Nephron (organoid): ENCODE measurements at regions not wholly inside any gene's neighbourhood (a gene's known extent, or its start where the extent isn't known, plus 50 kb on each side); places are given as distances from the start of the nearest gene placed in this dataset.

ENCODE experiments used
- H3K27ac Mint-ChIP-seq, 3 experiments: 2 replicates each; pipeline ENCODE4 v1.8.0; 2020; ENCODE audit warnings: mixed read lengths in 3 of 3, mild to moderate bottlenecking in 2 of 3, moderate library complexity in 1 of 3
- H3K27me3 Mint-ChIP-seq: 2 replicates; pipeline ENCODE4 v1.8.0; 2021; ENCODE audit warnings: low read depth, mild to moderate bottlenecking, moderate library complexity, mixed read lengths
- H3K36me3 Mint-ChIP-seq: 2 replicates; pipeline ENCODE4 v1.8.0; 2020; ENCODE audit warnings: low read depth, mixed read lengths
- H3K4me1 Mint-ChIP-seq: 2 replicates; pipeline ENCODE4 v1.8.0; 2020; ENCODE audit warnings: mixed read lengths
- H3K4me3 Mint-ChIP-seq, 3 experiments: 2 replicates each; pipeline ENCODE4 v1.8.0; 2020; ENCODE audit warnings: mild to moderate bottlenecking in 3 of 3, mixed read lengths in 3 of 3, moderate library complexity in 2 of 3
- H3K9me3 Mint-ChIP-seq: 2 replicates; pipeline ENCODE4 v1.8.0; 2020; ENCODE audit warnings: mixed read lengths
- TF ChIP-seq, protein P1 (sequence below), 3 experiments: fragments of 200-600 bp; sonication (generic); IDR thresholded peaks; one replicate each; pipeline ENCODE4 v1.5.0; 2021; ENCODE audit warnings: antibody characterized with exemption in 3 of 3; ENCODE audit not compliant: unreplicated experiment in 3 of 3

DNA sequence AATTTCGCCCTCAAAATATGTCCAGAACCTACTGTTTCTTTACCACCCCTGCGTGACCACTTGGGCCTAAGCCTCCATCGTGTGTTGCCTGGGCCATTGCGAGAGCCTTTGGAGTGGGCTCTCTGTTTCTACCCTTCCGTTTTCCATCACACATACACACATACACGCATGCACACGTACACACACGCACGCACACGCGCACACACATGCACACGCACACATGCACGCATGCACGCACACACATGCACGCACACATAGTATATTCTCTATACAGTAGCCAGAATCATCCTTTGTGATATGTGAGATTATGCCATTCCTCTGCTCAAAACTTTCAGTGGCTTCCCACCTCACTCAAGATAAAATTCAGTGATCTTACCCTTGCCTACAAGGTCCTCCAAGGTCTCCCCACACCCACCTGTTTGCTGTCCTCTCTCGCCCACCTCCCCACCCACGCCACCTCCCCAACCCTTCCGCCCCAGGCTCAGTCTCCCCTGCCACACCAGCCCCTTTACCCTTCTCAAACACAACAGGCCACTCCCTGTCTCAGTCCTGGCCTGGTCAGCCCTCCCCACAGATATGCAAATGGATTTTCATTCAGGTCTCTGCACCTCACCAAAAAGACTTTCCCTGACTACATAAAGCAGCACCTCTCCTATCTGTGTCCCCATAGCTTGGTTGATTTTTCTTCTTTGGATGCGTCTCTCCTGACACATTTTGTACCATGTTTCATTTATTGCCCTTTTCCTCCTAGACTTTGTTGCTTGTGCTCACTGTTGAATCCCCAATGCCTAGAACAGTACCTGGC lies 559.6 kb downstream of the CD83 start:
- H3K27ac Mint-ChIP-seq = peak overlapping the region in 1 of 3 experiments; percentile 0
- no peaks in the 10 kb centered on the region for H3K27me3 Mint-ChIP-seq
- TF ChIP-seq, protein P1, sequence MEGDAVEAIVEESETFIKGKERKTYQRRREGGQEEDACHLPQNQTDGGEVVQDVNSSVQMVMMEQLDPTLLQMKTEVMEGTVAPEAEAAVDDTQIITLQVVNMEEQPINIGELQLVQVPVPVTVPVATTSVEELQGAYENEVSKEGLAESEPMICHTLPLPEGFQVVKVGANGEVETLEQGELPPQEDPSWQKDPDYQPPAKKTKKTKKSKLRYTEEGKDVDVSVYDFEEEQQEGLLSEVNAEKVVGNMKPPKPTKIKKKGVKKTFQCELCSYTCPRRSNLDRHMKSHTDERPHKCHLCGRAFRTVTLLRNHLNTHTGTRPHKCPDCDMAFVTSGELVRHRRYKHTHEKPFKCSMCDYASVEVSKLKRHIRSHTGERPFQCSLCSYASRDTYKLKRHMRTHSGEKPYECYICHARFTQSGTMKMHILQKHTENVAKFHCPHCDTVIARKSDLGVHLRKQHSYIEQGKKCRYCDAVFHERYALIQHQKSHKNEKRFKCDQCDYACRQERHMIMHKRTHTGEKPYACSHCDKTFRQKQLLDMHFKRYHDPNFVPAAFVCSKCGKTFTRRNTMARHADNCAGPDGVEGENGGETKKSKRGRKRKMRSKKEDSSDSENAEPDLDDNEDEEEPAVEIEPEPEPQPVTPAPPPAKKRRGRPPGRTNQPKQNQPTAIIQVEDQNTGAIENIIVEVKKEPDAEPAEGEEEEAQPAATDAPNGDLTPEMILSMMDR (IDR thresholded peaks at IDR 0.05; ENCODE audit: unreplicated experiment in 3 of 3) = no peak
- no peaks in the 10 kb centered on the region for H3K9me3 Mint-ChIP-seq
- no peak overlapping the region for H3K4me3 Mint-ChIP-seq
- H3K36me3 Mint-ChIP-seq = no peaks in the 10 kb centered on the region
- H3K4me1 Mint-ChIP-seq = peaks cover 13% of the 10 kb centered on the region

DNA sequence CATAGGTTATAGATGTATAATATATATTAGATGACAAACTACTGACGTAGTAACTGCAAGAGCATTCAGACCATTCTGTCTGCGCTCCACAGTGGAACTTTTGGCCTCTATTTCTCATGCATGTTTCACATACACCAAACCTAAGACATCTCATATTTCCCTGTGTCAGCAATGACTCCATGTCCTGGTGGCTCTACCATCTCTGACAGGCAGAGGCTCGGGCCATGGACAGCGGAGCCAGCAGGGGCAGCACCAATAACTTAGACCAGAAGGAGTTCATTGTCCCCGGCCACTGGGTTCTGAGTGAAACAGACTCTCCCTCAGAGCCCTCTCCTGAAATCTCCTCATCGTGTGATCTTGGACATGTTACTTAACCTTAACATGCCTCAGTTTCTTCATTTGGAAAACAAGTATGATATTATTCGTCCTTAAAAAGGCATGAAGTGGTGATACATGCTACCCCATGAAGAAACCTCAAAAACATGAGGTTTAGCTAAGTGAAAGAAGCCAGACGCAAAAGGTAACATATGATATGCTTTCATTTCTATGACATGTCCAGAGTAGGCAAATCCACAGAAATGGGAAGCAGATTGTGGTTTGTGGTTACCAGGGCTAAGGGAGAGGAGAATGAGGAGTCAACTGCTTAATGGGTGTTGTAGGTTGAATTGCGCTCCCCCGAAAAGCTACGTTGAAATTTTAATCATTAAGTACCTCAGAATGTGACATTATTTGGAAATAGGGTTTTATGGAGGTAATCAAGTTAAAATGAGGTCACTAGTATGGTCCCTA lies 564.0 kb upstream of the JARID2 start:
- Mint-ChIP-seq H3K27ac (no peak overlapping the region), H3K4me3 (no peak overlapping the region), H3K36me3 (no peaks in the 10 kb centered on the region), H3K4me1 (no peaks in the 10 kb centered on the region), H3K27me3 (peaks cover 4% of the 10 kb centered on the region), H3K9me3 (no peaks in the 10 kb centered on the region)
- TF ChIP-seq, protein P1 (IDR thresholded peaks at IDR 0.05; ENCODE audit: unreplicated experiment in 3 of 3) = no peak

DNA sequence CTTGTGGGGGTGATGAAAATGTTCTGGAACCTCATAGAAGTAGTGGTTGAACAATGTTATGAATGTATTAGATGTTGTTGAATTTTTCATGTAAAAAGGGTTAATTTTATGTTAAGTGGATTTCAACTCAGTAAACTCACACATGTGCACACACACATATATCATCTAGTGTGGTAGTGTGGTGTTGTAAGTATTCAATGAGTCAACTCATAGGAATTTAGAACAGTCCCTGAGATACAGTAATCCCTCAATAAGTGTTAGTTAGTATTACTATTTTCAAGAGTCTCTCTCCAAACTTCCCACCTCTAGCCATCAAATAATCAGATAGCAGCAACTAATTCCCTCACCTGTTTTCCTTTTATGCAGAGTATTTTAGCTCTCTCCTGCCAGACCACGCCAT lies 563.1 kb upstream of the JARID2 start:
- TF ChIP-seq, protein P1 (IDR thresholded peaks at IDR 0.05; ENCODE audit: unreplicated experiment in 3 of 3) = no peak
- H3K4me3 Mint-ChIP-seq = no peak overlapping the region
- H3K36me3 Mint-ChIP-seq = no peaks in the 10 kb centered on the region
- H3K27me3 Mint-ChIP-seq = peaks cover 4% of the 10 kb centered on the region
- no peak overlapping the region for H3K27ac Mint-ChIP-seq
- no peaks in the 10 kb centered on the region for H3K9me3 Mint-ChIP-seq
- no peaks in the 10 kb centered on the region for H3K4me1 Mint-ChIP-seq

DNA sequence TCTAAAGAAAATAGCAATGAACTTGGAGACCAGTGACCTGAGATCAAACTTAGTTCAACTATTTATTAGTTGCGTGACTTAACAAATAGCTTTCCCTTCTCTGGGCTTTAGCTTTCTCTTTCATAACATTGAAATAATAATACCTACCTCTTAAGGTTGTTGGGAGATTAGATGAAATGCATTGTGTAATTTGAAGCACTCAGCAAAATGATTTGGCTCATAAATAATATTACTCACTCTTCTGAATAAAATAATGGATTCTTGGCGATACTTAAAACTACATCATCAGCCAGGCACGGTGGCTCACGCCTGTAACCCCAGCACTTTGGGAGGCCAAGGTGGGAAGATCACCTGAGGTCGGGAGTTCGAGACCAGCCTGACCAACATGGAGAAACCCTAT lies 556.2 kb upstream of the JARID2 start:
- Mint-ChIP-seq H3K36me3 (no peaks in the 10 kb centered on the region), H3K9me3 (no peaks in the 10 kb centered on the region), H3K27me3 (no peaks in the 10 kb centered on the region), H3K27ac (no peak overlapping the region), H3K4me1 (no peaks in the 10 kb centered on the region), H3K4me3 (no peak overlapping the region)
- TF ChIP-seq, protein P1 (IDR thresholded peaks at IDR 0.05; ENCODE audit: unreplicated experiment in 3 of 3) = no peak

DNA sequence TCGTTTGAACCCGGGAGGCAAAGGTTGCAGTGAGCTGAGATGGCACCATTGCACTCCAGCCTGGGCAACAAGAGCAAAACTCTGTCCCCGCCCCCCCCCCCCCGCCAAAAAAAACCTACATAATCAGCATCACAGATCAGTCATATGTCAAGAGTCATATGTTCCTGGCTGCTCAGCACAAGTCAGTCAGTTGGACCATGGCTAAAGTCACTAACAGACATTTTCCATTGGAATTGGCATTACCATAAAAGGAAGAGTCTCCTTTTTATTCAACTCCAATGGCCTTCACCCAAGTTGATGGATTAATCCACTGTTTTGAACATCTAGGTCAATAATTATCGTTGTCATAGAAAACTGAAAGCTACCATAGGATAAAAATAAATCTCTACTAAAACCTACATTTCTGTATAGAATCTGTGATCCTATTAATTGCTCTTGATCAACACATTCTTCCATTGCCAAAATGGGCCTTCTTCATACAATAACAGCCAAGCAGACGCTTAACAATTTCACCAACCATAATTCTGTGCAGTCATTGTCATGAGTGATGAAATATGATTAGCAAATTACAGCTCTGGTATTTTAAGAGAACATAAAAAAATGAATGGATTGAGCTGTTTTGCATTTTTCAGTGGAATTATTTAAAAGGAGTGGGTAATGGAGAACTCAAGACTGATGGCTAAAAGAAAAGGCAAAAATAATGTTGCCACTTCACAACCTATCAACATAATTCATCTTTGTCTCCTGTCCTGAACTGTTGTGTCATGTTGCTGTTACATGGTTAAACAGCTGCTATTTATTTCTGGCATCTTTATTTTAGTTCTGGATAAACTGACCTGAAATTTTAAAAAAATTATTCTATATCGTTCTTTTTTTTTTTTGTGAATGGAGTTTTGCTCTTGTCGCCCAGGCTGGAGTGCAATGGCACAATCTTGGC lies 555.5 kb upstream of the JARID2 start:
- H3K36me3 Mint-ChIP-seq = no peaks in the 10 kb centered on the region
- TF ChIP-seq, protein P1 (IDR thresholded peaks at IDR 0.05; ENCODE audit: unreplicated experiment in 3 of 3) = no peak
- no peaks in the 10 kb centered on the region for H3K9me3 Mint-ChIP-seq
- no peaks in the 10 kb centered on the region for H3K27me3 Mint-ChIP-seq
- H3K27ac Mint-ChIP-seq = no peak overlapping the region
- H3K4me1 Mint-ChIP-seq = no peaks in the 10 kb centered on the region
- H3K4me3 Mint-ChIP-seq = no peak overlapping the region
